ENCODE measurements at regions not wholly inside any gene's neighbourhood (a gene's known extent, or its start where the extent isn't known, plus 50 kb on each side); places are given as distances from the start of the nearest gene placed in this dataset.

GRCh38 chr11:134905517-134905916 lies 493.5 kb upstream of the B3GAT1 start:
- TF ChIP-seq PBX2 (CRISPR knock-in tag; IDR thresholded peaks at IDR 0.05; ENCODE audit: low read depth): no peak
- no peak for TF ChIP-seq PBX2 (tag; conservative IDR thresholded peaks at IDR 0.05; ENCODE audit: low read depth)
- TF ChIP-seq CBFB (CRISPR knock-in tag; IDR thresholded peaks at IDR 0.05): no peak
- no peak for TF ChIP-seq CTCF (IDR thresholded peaks at IDR 0.05 in 2 of 3, conservative IDR thresholded peaks at IDR 0.05 in 1 of 3; ENCODE audit: insufficient read depth in 2 of 3, low read depth in 1 of 3, low read length in 3 of 3)
- no peak for TF ChIP-seq STAG1 (CRISPR knock-in tag; IDR thresholded peaks at IDR 0.05; ENCODE audit: borderline replicate concordance)
- TF ChIP-seq CHAMP1 (IDR thresholded peaks at IDR 0.05): no peak
- TF ChIP-seq SP2 (IDR thresholded peaks at IDR 0.05; ENCODE audit: extremely low read depth, low read depth, low read length, poor library complexity, severe bottlenecking): no peak
- TF ChIP-seq USF2 (CRISPR knock-in tag; IDR thresholded peaks at IDR 0.05): no peak
- TF ChIP-seq MED1 (CRISPR knock-in tag; IDR thresholded peaks at IDR 0.05; ENCODE audit: borderline replicate concordance): no peak
- TF ChIP-seq ZKSCAN1 (IDR thresholded peaks at IDR 0.05; ENCODE audit: low read depth, low read length): no peak
- no peak for TF ChIP-seq SREBF2 (CRISPR knock-in tag; IDR thresholded peaks at IDR 0.05)
- TF ChIP-seq EZH2 (IDR thresholded peaks at IDR 0.05; ENCODE audit: borderline replicate concordance, low read depth, low read length): no peak
- TF ChIP-seq ZNF134 (CRISPR knock-in tag; conservative IDR thresholded peaks at IDR 0.05): no peak
